Endothelial cell of umbilical vein (primary cell): ENCODE measurements at regions not wholly inside any gene's neighbourhood (a gene's known extent, or its start where the extent isn't known, plus 50 kb on each side); places are given as distances from the start of the nearest gene placed in this dataset.

Experiments
- BruUV-seq: library from RNA; stranded (reverse); fragments of 400-500 nt; replicated peaks from 2 replicates; lab custom pipeline; 2021; lab: Mats Ljungman, UMichigan
- CTCF ChIA-PET: fragments of 300-600, 350-600 bp; sonication (Branson Sonifier 250); formaldehyde crosslinking; loops from one replicate; lab custom pipeline; 2021; ENCODE audit warnings: antibody characterized with exemption, inconsistent platforms; lab: Charles Lee
- POLR2A ChIA-PET: fragments of 300-600, 350-600 bp; sonication (Branson Sonifier 250); formaldehyde crosslinking; loops from one replicate; lab custom pipeline; 2021; ENCODE audit warnings: antibody characterized with exemption, inconsistent platforms; lab: Charles Lee
- DNase-seq: peaks from one replicate; pipeline ENCODE4 v3.0.0-alpha.2; 2011; ENCODE audit warnings: low read depth, low spot score
- FAIRE-seq: peaks from 2 replicates; lab custom pipeline; 2011; peaks lifted over from hg19 to GRCh38; lab: Jason Lieb, UNC
- H2AFZ ChIP-seq: 2 replicates; pipeline ENCODE4 v1.6.0; 2012; ENCODE audit warnings: low read depth, low read length, control low read depth, inconsistent platforms
- H3K27ac ChIP-seq: 2 replicates; pipeline ENCODE4 v1.5.1; 2011; ENCODE audit warnings: low read depth, mild to moderate bottlenecking, control low read depth, low read length, moderate library complexity; ENCODE audit not compliant: insufficient read depth
- H3K27me3 ChIP-seq, 2 experiments: 2 replicates each; pipeline versions ENCODE4 v1.6.0 to v1.6.1; 2011; ENCODE audit warnings: low read length in 2 of 2, mixed read lengths in 1 of 2; ENCODE audit not compliant: control insufficient read depth in 2 of 2, insufficient read depth in 2 of 2
- H3K36me3 ChIP-seq, 2 experiments: 2 replicates in 1 of 2; 3 replicates in 1 of 2; pipeline ENCODE4 v1.5.1; 2011; ENCODE audit warnings: low read length in 2 of 2, mild to moderate bottlenecking in 1 of 2, moderate library complexity in 1 of 2; ENCODE audit not compliant: control insufficient read depth in 2 of 2, insufficient read depth in 2 of 2; ENCODE audit errors: extremely low read depth in 1 of 2
- H3K4me1 ChIP-seq: 3 replicates; pipeline ENCODE4 v1.5.1; 2011; ENCODE audit warnings: mild to moderate bottlenecking, low read length; ENCODE audit not compliant: control insufficient read depth, insufficient read depth; ENCODE audit errors: extremely low read depth
- H3K4me2 ChIP-seq: 2 replicates; pipeline ENCODE4 v1.6.1; 2011; ENCODE audit warnings: low read length, control low read depth, mixed read lengths; ENCODE audit not compliant: insufficient read depth
- H3K4me3 ChIP-seq, 3 experiments: fragments of 200-600 bp in 1 of 3; sonication (generic), shearing (Covaris generic) in 1 of 3; replicated peaks in 1 of 3; 2 replicates each; pipeline ENCODE4 v1.5.1; 2011 to 2016; ENCODE audit warnings: control low read depth in 3 of 3, low read length in 3 of 3, mild to moderate bottlenecking in 2 of 3, inconsistent platforms in 1 of 3, low read depth in 1 of 3, moderate library complexity in 1 of 3; ENCODE audit not compliant: insufficient read depth in 1 of 3
- H3K79me2 ChIP-seq: 2 replicates; pipeline ENCODE4 v1.6.0; 2012; ENCODE audit warnings: low read length, inconsistent platforms; ENCODE audit not compliant: control insufficient read depth, insufficient read depth
- H3K9ac ChIP-seq: replicated peaks from 2 replicates; pipeline ENCODE3; 2011; ENCODE audit warnings: low read length, control low read depth; ENCODE audit not compliant: insufficient read depth; ENCODE audit errors: extremely low read depth
- H3K9me1 ChIP-seq: replicated peaks from 3 replicates; pipeline ENCODE4 v1.6.0; 2011; ENCODE audit warnings: mild to moderate bottlenecking, low read length; ENCODE audit not compliant: control insufficient read depth, insufficient read depth; ENCODE audit errors: extremely low read depth
- H3K9me3 ChIP-seq: replicated peaks from 2 replicates; pipeline ENCODE4 v1.5.1; 2012; ENCODE audit warnings: low read length, inconsistent platforms; ENCODE audit not compliant: control insufficient read depth, insufficient read depth
- H4K20me1 ChIP-seq: replicated peaks from 2 replicates; pipeline ENCODE3; 2011; ENCODE audit warnings: mild to moderate bottlenecking, low read length; ENCODE audit not compliant: control insufficient read depth, insufficient read depth; ENCODE audit errors: extremely low read depth
- CTCF ChIP-seq, 2 donors: IDR thresholded peaks; 1 replicate in 1 of 2; 2 replicates in 1 of 2; pipeline ENCODE4 v1.5.1; 2011; ENCODE audit warnings: low read length in 2 of 2, mild to moderate bottlenecking in 2 of 2, moderate library complexity in 2 of 2, control low read depth in 1 of 2, inconsistent platforms in 1 of 2, low read depth in 1 of 2; ENCODE audit not compliant: insufficient read depth in 1 of 2; ENCODE audit errors: extremely low read depth in 1 of 2
- EZH2 ChIP-seq: IDR thresholded peaks from 2 replicates; pipeline ENCODE4 v1.6.1; 2012; ENCODE audit warnings: borderline replicate concordance, low read depth, mild to moderate bottlenecking, moderate library complexity, low read length, inconsistent platforms; ENCODE audit not compliant: severe bottlenecking
- FOS ChIP-seq: IDR thresholded peaks from 2 replicates; pipeline ENCODE4 v1.6.1; 2011; ENCODE audit warnings: mild to moderate bottlenecking, low read length, moderate library complexity, borderline replicate concordance; ENCODE audit not compliant: insufficient read depth
- GATA2 ChIP-seq: IDR thresholded peaks from 2 replicates; pipeline ENCODE4 v1.7.0; 2011; ENCODE audit warnings: low read depth, mild to moderate bottlenecking, moderate library complexity, mixed read lengths, low read length; ENCODE audit not compliant: insufficient read length, insufficient read depth
- JUN ChIP-seq: IDR thresholded peaks from 2 replicates; pipeline ENCODE4 v1.6.1; 2011; ENCODE audit warnings: borderline replicate concordance, low read depth; ENCODE audit not compliant: insufficient read length, insufficient read depth
- MYC ChIP-seq: IDR thresholded peaks from one replicate; pipeline ENCODE4 v1.6.1; 2011; ENCODE audit warnings: mild to moderate bottlenecking, low read depth, low read length
- POLR2A ChIP-seq: IDR thresholded peaks from 2 replicates; pipeline ENCODE4 v1.6.1; 2012; ENCODE audit warnings: low read depth, mild to moderate bottlenecking, control low read depth, low read length
- dilution Hi-C: fragments of 300-500 bp; cut with MboI; formaldehyde crosslinking; loops from one replicate; pipeline ENCODE4 v1.15.0; 2019; ENCODE audit warnings: low sequenced_read_pairs; ENCODE audit not compliant: extremely low pct_ligation_motif_present
- intact Hi-C: fragments of 100-400 bp; cut with micrococcal nuclease; formaldehyde crosslinking; loops from one replicate; pipeline ENCODE4 v1.10.0; 2022
- TF ChIP-seq, protein P1 (sequence below): IDR thresholded peaks from 2 replicates; pipeline ENCODE4 v1.6.1; 2011; ENCODE audit not compliant: insufficient read depth, insufficient read length

DNA sequence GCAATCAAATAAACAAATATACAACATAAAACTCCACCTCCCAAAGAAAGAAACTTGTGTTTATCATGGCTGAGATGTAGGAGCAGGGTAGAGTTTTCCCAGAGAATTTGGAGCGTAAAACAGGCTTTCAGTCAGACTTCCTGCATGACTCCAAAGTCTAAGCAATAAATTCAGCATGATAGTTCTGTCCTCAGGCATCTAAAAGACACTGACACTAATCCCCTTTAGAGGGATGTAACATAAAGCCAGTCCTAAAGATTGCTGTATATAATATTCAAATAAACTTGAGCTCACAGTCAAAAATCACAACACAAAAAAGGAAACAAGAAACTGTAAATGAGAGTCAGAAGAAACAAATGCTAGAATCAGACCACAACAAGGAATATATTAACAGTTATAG is 234.4 kb downstream of the CENPW start:
- H3K36me3 ChIP-seq, result no peaks in the 10 kb centered on the region
- H3K4me1 ChIP-seq, result no peaks in the 10 kb centered on the region
- DNase-seq (no peak), FAIRE-seq (no peak)
- H2AFZ ChIP-seq, result no peak overlapping the region
- H3K79me2 ChIP-seq, result no peaks in the 10 kb centered on the region
- ChIA-PET CTCF (no interaction called here), POLR2A (no interaction called here)
- no TSS peak for BruUV-seq
- H3K9me1 ChIP-seq, result no peaks in the 10 kb centered on the region
- H3K4me3 ChIP-seq, result no peak overlapping the region
- dilution Hi-C loops, result no loop called here
- H3K4me2 ChIP-seq, result no peak overlapping the region
- intact Hi-C loops, result no loop called here
- no peak for TF ChIP-seq JUN
- TF ChIP-seq CTCF (IDR thresholded peaks at IDR 0.05; ENCODE audit: extremely low read depth in 1 of 2, insufficient read depth in 1 of 2, low read depth in 1 of 2, low read length in 2 of 2), result no peak
- no peak for TF ChIP-seq POLR2A
- TF ChIP-seq MYC, result no peak
- no peaks in the 10 kb centered on the region for H3K9me3 ChIP-seq
- no peak overlapping the region for H3K27ac ChIP-seq
- H4K20me1 ChIP-seq, result no peaks in the 10 kb centered on the region
- H3K27me3 ChIP-seq, result no peaks in the 10 kb centered on the region
- H3K9ac ChIP-seq, result no peak overlapping the region

DNA sequence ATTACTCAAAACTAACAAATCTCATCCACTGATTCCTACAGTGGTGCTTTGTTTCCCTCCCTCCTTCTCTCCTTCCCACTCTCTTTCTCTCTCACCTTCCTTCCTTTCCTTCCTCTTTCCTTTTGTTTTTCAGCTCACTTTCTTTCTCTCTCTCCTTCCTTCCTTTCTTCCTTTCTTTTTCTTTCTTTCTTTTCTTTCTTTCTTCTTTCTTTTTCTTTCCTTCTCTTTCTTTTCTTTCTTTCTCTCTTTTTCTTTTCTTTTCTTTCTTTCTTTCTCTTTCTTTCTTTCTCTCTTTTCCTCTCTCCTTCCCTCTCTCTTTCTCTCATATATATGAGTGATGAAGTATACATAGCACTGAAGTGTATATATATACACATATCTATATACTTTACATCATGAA is 241.4 kb downstream of the CENPW start:
- intact Hi-C loops (no loop called here), dilution Hi-C loops (no loop called here)
- DNase-seq (no peak), FAIRE-seq (no peak)
- POLR2A ChIA-PET, result no interaction called here
- TF ChIP-seq, protein P1, sequence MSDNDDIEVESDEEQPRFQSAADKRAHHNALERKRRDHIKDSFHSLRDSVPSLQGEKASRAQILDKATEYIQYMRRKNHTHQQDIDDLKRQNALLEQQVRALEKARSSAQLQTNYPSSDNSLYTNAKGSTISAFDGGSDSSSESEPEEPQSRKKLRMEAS, result no peak
- TF ChIP-seq JUN, result no peak
- TF ChIP-seq POLR2A, result no peak
- TF ChIP-seq FOS, result no peak
- TF ChIP-seq EZH2, result no peak
- no peak for TF ChIP-seq GATA2
- Histone ChIP-seq H3K4me3 (no peak overlapping the region), H3K9ac (no peak overlapping the region), H3K79me2 (no peaks in the 10 kb centered on the region), H4K20me1 (no peaks in the 10 kb centered on the region), H3K9me1 (no peaks in the 10 kb centered on the region), H3K4me1 (no peaks in the 10 kb centered on the region), H3K4me2 (no peak overlapping the region), H3K36me3 (no peaks in the 10 kb centered on the region), H3K27ac (no peak overlapping the region), H2AFZ (no peak overlapping the region), H3K27me3 (no peaks in the 10 kb centered on the region), H3K9me3 (no peaks in the 10 kb centered on the region)
- no TSS peak for BruUV-seq
- CTCF ChIA-PET, result interaction anchor here (0.9 kb wide), 1 partner anchor 48 kb away, joined by 4 read pairs; no protein-coding TSS in a partner anchor
